Fibroblast of lung (primary cell): ENCODE measurements at regions not wholly inside any gene's neighbourhood (a gene's known extent, or its start where the extent isn't known, plus 50 kb on each side); places are given as distances from the start of the nearest gene placed in this dataset.
"Not testable (repeated sequence)": the region's sequence is repeated elsewhere in the genome, so short reads cannot be mapped to it uniquely, and the experiment has no call there.

Source experiments
- DNase-seq, 2 donors: peaks; one replicate each; pipeline versions ENCODE4 v3.0.0 to v3.0.0-alpha.2; 2010; ENCODE audit warnings: low read depth in 2 of 2
- H2AFZ ChIP-seq: 2 replicates; pipeline ENCODE4 v1.5.1; 2012; ENCODE audit warnings: low read length, control low read depth, inconsistent platforms
- H3K27ac ChIP-seq: 2 replicates; pipeline ENCODE4 v1.5.1; 2011; ENCODE audit warnings: low read length, control low read depth; ENCODE audit not compliant: insufficient read depth
- H3K27me3 ChIP-seq: 2 replicates; pipeline ENCODE4 v1.5.1; 2011; ENCODE audit warnings: mild to moderate bottlenecking, low read length; ENCODE audit not compliant: control insufficient read depth, insufficient read depth
- H3K36me3 ChIP-seq: 2 replicates; pipeline ENCODE4 v1.5.1; 2011; ENCODE audit warnings: low read length; ENCODE audit not compliant: control insufficient read depth, insufficient read depth
- H3K4me1 ChIP-seq: 2 replicates; pipeline ENCODE4 v1.5.1; 2011; ENCODE audit warnings: low read length; ENCODE audit not compliant: control insufficient read depth, insufficient read depth; ENCODE audit errors: extremely low read depth
- H3K4me2 ChIP-seq: 2 replicates; pipeline ENCODE4 v1.5.1; 2011; ENCODE audit warnings: low read length, control low read depth; ENCODE audit not compliant: insufficient read depth; ENCODE audit errors: extremely low read depth
- H3K4me3 ChIP-seq, 4 experiments: fragments of 200-600 bp in 1 of 4; sonication (generic) in 1 of 4; replicated peaks in 1 of 4; 2 replicates each; pipeline ENCODE4 v1.5.1; 2011 to 2016; ENCODE audit warnings: low read length in 4 of 4, low read depth in 3 of 4, mild to moderate bottlenecking in 3 of 4, control low read depth in 2 of 4, inconsistent platforms in 1 of 4, mixed read lengths in 1 of 4; ENCODE audit not compliant: insufficient read depth in 1 of 4; ENCODE audit errors: control extremely low read depth in 1 of 4
- H3K79me2 ChIP-seq: 2 replicates; pipeline ENCODE4 v1.5.1; 2012; ENCODE audit warnings: mild to moderate bottlenecking, low read length, inconsistent platforms; ENCODE audit not compliant: control insufficient read depth, insufficient read depth
- H3K9ac ChIP-seq: 2 replicates; pipeline ENCODE4 v1.5.1; 2011; ENCODE audit warnings: mild to moderate bottlenecking, low read length, control low read depth; ENCODE audit not compliant: insufficient read depth
- H3K9me3 ChIP-seq: 2 replicates; pipeline ENCODE4 v1.5.1; 2012; ENCODE audit warnings: low read depth, low read length; ENCODE audit not compliant: control insufficient read depth, insufficient read depth
- H4K20me1 ChIP-seq: 2 replicates; pipeline ENCODE4 v1.5.1; 2011; ENCODE audit warnings: low read length; ENCODE audit not compliant: control insufficient read depth, insufficient read depth; ENCODE audit errors: extremely low read depth
- CTCF ChIP-seq, 2 donors: IDR thresholded peaks in 1 of 2; conservative IDR thresholded peaks in 1 of 2; 1 replicate in 1 of 2; 2 replicates in 1 of 2; pipeline ENCODE4 v1.5.1; 2011 to 2012; ENCODE audit warnings: low read length in 2 of 2, control low read depth in 1 of 2, inconsistent platforms in 1 of 2, low read depth in 1 of 2, mild to moderate bottlenecking in 1 of 2
- EZH2 ChIP-seq: IDR thresholded peaks from 2 replicates; pipeline ENCODE4 v1.5.1; 2012; ENCODE audit warnings: low read length, control low read depth, mild to moderate bottlenecking; ENCODE audit errors: missing control alignments

- not testable (repeated sequence) for H3K36me3 ChIP-seq, H2AFZ ChIP-seq, H3K9ac ChIP-seq, H3K4me2 ChIP-seq, H3K4me1 ChIP-seq, H3K9me3 ChIP-seq, H3K27ac ChIP-seq, H3K4me3 ChIP-seq, H4K20me1 ChIP-seq, H3K27me3 ChIP-seq, H3K79me2 ChIP-seq
- TF ChIP-seq CTCF (conservative IDR thresholded peaks at IDR 0.05 in 1 of 2, IDR thresholded peaks at IDR 0.05 in 1 of 2; ENCODE audit: low read depth in 1 of 2, low read length in 2 of 2) = peak in 1 of 2 donors; percentile 43
- DNase-seq = peak in 1 of 2 donors; percentile 31
Observed at GRCh38 chr18:6541131-6541679, 126.5 kb upstream of the L3MBTL4 start.

GRCh38 chr18:6542296-6542695 is 127.6 kb upstream of the L3MBTL4 start:
- Histone ChIP-seq H3K4me2 (no peak overlapping the region), H3K4me3 (no peak overlapping the region), H3K9ac (no peak overlapping the region), H3K4me1 (no peaks in the 10 kb centered on the region), H3K27me3 (no peaks in the 10 kb centered on the region), H4K20me1 (no peaks in the 10 kb centered on the region), H3K9me3 (no peaks in the 10 kb centered on the region), H2AFZ (no peak overlapping the region), H3K36me3 (no peaks in the 10 kb centered on the region), H3K79me2 (no peaks in the 10 kb centered on the region), H3K27ac (no peak overlapping the region)
- TF ChIP-seq CTCF (conservative IDR thresholded peaks at IDR 0.05 in 1 of 2, IDR thresholded peaks at IDR 0.05 in 1 of 2; ENCODE audit: low read depth in 1 of 2, low read length in 2 of 2) = no peak
- no peak for TF ChIP-seq EZH2
- no peak for DNase-seq

- Histone ChIP-seq H3K27ac (no peak overlapping the region), H3K9me3 (no peaks in the 10 kb centered on the region), H3K4me2 (no peak overlapping the region), H3K27me3 (no peaks in the 10 kb centered on the region), H2AFZ (no peak overlapping the region), H3K9ac (no peak overlapping the region), H4K20me1 (no peaks in the 10 kb centered on the region), H3K4me1 (no peaks in the 10 kb centered on the region), H3K79me2 (no peaks in the 10 kb centered on the region), H3K36me3 (no peaks in the 10 kb centered on the region), H3K4me3 (no peak overlapping the region)
- peak; percentile 49 to 50 for TF ChIP-seq CTCF (conservative IDR thresholded peaks at IDR 0.05 in 1 of 2, IDR thresholded peaks at IDR 0.05 in 1 of 2; ENCODE audit: low read depth in 1 of 2, low read length in 2 of 2)
- no peak for TF ChIP-seq EZH2
- peak; percentile 31 to 79 for DNase-seq
Observed at GRCh38 chr18:6543330-6543908, 128.7 kb upstream of the L3MBTL4 start.
